Effector memory CD4-positive, alpha-beta T cell (primary cell): ENCODE measurements at regions not wholly inside any gene's neighbourhood (a gene's known extent, or its start where the extent isn't known, plus 50 kb on each side); places are given as distances from the start of the nearest gene placed in this dataset.

Experiments
- DNase-seq, 3 donors: peaks; one replicate each; pipeline ENCODE4 v3.0.0-alpha.2; 2020
- H3K27ac ChIP-seq: 2 replicates; pipeline ENCODE4 v1.7.0; 2013; ENCODE audit warnings: mild to moderate bottlenecking, low read length, moderate library complexity; ENCODE audit not compliant: insufficient read depth, poor library complexity, severe bottlenecking
- H3K27me3 ChIP-seq: replicated peaks from 2 replicates; pipeline ENCODE4 v1.7.0; 2013; ENCODE audit warnings: mild to moderate bottlenecking, low read length; ENCODE audit not compliant: insufficient read depth, control insufficient read depth, poor library complexity, severe bottlenecking
- H3K36me3 ChIP-seq: 2 replicates; pipeline ENCODE4 v1.7.0; 2013; ENCODE audit warnings: mild to moderate bottlenecking, low read length, moderate library complexity; ENCODE audit not compliant: control insufficient read depth, insufficient read depth
- H3K4me1 ChIP-seq: 2 replicates; pipeline ENCODE4 v1.7.0; 2013; ENCODE audit warnings: low read length, mild to moderate bottlenecking; ENCODE audit not compliant: control insufficient read depth, insufficient read depth, poor library complexity, severe bottlenecking
- H3K4me3 ChIP-seq: 2 replicates; pipeline ENCODE4 v1.7.0; 2013; ENCODE audit warnings: low read length, low read depth, mild to moderate bottlenecking; ENCODE audit not compliant: insufficient read depth, poor library complexity, severe bottlenecking
- H3K9me3 ChIP-seq: 2 replicates; pipeline ENCODE4 v1.7.0; 2013; ENCODE audit warnings: mild to moderate bottlenecking, low read length, moderate library complexity; ENCODE audit not compliant: control insufficient read depth

GRCh38 chr5:124634228-124634739, 112.2 kb downstream of the ZNF608 start:
- Histone ChIP-seq H3K9me3 (no peaks in the 10 kb centered on the region), H3K36me3 (no peaks in the 10 kb centered on the region), H3K4me3 (no peak overlapping the region), H3K27ac (no peak overlapping the region), H3K27me3 (no peaks in the 10 kb centered on the region), H3K4me1 (no peaks in the 10 kb centered on the region)
- DNase-seq = no peak

GRCh38 chr5:124633209-124633608, 113.2 kb downstream of the ZNF608 start:
- no peak for DNase-seq
- no peaks in the 10 kb centered on the region for H3K9me3 ChIP-seq
- H3K4me3 ChIP-seq = no peak overlapping the region
- H3K27ac ChIP-seq = no peak overlapping the region
- H3K36me3 ChIP-seq = no peaks in the 10 kb centered on the region
- no peaks in the 10 kb centered on the region for H3K27me3 ChIP-seq
- no peaks in the 10 kb centered on the region for H3K4me1 ChIP-seq

GRCh38 chr5:124631874-124632550, 114.4 kb downstream of the ZNF608 start:
- H3K36me3 ChIP-seq = no peaks in the 10 kb centered on the region
- H3K9me3 ChIP-seq = no peaks in the 10 kb centered on the region
- no peak overlapping the region for H3K27ac ChIP-seq
- DNase-seq = no peak
- no peak overlapping the region for H3K4me3 ChIP-seq
- no peaks in the 10 kb centered on the region for H3K4me1 ChIP-seq
- H3K27me3 ChIP-seq = no peaks in the 10 kb centered on the region

- no peak overlapping the region for H3K4me3 ChIP-seq
- no peaks in the 10 kb centered on the region for H3K4me1 ChIP-seq
- H3K27ac ChIP-seq = no peak overlapping the region
- no peak for DNase-seq
- H3K36me3 ChIP-seq = no peaks in the 10 kb centered on the region
- H3K9me3 ChIP-seq = no peaks in the 10 kb centered on the region
- no peaks in the 10 kb centered on the region for H3K27me3 ChIP-seq
Measured at GRCh38 chr5:124630767-124631704, 115.4 kb downstream of the ZNF608 start.

GRCh38 chr5:124628721-124629596, 117.5 kb downstream of the ZNF608 start:
- Histone ChIP-seq H3K36me3 (no peaks in the 10 kb centered on the region), H3K9me3 (no peaks in the 10 kb centered on the region), H3K27me3 (no peaks in the 10 kb centered on the region), H3K27ac (no peak overlapping the region), H3K4me3 (no peak overlapping the region), H3K4me1 (no peaks in the 10 kb centered on the region)
- no peak for DNase-seq

GRCh38 chr5:124627815-124628595, 118.4 kb downstream of the ZNF608 start:
- Histone ChIP-seq H3K27ac (no peak overlapping the region), H3K27me3 (no peaks in the 10 kb centered on the region), H3K4me1 (no peaks in the 10 kb centered on the region), H3K9me3 (no peaks in the 10 kb centered on the region), H3K36me3 (no peaks in the 10 kb centered on the region), H3K4me3 (no peak overlapping the region)
- DNase-seq = no peak

GRCh38 chr5:124626053-124626452, 120.4 kb downstream of the ZNF608 start:
- Histone ChIP-seq H3K27ac (no peak overlapping the region), H3K4me3 (no peak overlapping the region), H3K36me3 (no peaks in the 10 kb centered on the region), H3K9me3 (no peaks in the 10 kb centered on the region), H3K27me3 (no peaks in the 10 kb centered on the region), H3K4me1 (no peaks in the 10 kb centered on the region)
- no peak for DNase-seq

GRCh38 chr5:124623265-124623664, 123.2 kb downstream of the ZNF608 start:
- no peak for DNase-seq
- Histone ChIP-seq H3K4me1 (no peaks in the 10 kb centered on the region), H3K9me3 (no peaks in the 10 kb centered on the region), H3K27me3 (no peaks in the 10 kb centered on the region), H3K36me3 (no peaks in the 10 kb centered on the region), H3K4me3 (no peak overlapping the region), H3K27ac (no peak overlapping the region)

- Histone ChIP-seq H3K36me3 (no peaks in the 10 kb centered on the region), H3K9me3 (no peaks in the 10 kb centered on the region)
Measured at GRCh38 chr5:124622851-124623250, 123.6 kb downstream of the ZNF608 start.

More at GRCh38 chr5:124622851-124623250, 123.6 kb downstream of the ZNF608 start:
- no peaks in the 10 kb centered on the region for H3K4me1 ChIP-seq
- H3K27ac ChIP-seq = no peak overlapping the region
- DNase-seq = no peak
- H3K27me3 ChIP-seq = no peaks in the 10 kb centered on the region
- no peak overlapping the region for H3K4me3 ChIP-seq
